ENCODE measurements at regions not wholly inside any gene's neighbourhood (a gene's known extent, or its start where the extent isn't known, plus 50 kb on each side); places are given as distances from the start of the nearest gene placed in this dataset.

DNA sequence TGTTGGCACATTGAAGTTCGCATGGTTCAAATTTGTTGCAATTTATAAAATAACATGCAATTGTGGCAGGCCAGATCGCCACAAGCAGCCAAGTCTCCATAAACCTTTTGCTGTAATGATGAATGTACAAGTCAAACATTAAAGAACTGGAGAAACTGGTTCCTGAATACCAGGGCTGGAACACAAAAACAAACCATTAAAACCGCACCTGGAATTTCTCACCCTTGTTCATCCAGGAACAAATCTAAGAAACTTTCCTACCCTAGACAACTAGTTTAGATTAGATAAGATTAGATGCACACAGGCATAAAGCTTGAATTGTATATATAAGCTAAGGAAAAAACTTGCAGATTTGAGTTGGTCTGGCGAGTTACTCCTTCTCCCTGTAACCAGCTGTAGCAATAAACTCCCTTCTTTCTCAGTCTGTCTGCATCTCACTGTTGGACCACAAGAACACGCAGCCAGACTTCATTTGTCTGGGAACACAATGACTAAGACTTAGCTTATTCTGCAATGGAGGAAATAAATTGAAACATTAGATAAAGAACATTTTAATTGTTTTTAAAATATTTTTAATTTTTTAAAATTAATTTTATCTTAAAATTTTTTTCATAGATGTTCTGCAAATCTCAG is 1835.5 kb upstream of the LRRTM1 start:
- TF ChIP-seq, protein P1, sequence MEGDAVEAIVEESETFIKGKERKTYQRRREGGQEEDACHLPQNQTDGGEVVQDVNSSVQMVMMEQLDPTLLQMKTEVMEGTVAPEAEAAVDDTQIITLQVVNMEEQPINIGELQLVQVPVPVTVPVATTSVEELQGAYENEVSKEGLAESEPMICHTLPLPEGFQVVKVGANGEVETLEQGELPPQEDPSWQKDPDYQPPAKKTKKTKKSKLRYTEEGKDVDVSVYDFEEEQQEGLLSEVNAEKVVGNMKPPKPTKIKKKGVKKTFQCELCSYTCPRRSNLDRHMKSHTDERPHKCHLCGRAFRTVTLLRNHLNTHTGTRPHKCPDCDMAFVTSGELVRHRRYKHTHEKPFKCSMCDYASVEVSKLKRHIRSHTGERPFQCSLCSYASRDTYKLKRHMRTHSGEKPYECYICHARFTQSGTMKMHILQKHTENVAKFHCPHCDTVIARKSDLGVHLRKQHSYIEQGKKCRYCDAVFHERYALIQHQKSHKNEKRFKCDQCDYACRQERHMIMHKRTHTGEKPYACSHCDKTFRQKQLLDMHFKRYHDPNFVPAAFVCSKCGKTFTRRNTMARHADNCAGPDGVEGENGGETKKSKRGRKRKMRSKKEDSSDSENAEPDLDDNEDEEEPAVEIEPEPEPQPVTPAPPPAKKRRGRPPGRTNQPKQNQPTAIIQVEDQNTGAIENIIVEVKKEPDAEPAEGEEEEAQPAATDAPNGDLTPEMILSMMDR (IDR thresholded peaks at IDR 0.05), result no peak
- TF ChIP-seq, protein P2, sequence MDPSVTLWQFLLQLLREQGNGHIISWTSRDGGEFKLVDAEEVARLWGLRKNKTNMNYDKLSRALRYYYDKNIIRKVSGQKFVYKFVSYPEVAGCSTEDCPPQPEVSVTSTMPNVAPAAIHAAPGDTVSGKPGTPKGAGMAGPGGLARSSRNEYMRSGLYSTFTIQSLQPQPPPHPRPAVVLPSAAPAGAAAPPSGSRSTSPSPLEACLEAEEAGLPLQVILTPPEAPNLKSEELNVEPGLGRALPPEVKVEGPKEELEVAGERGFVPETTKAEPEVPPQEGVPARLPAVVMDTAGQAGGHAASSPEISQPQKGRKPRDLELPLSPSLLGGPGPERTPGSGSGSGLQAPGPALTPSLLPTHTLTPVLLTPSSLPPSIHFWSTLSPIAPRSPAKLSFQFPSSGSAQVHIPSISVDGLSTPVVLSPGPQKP (IDR thresholded peaks at IDR 0.05; ENCODE audit: low read depth, low read length), result no peak
- TF ChIP-seq ZSCAN20 (CRISPR knock-in tag; IDR thresholded peaks at IDR 0.05), result no peak
- no peak for TF ChIP-seq HEYL (CRISPR knock-in tag; IDR thresholded peaks at IDR 0.05)
- TF ChIP-seq, protein P3, sequence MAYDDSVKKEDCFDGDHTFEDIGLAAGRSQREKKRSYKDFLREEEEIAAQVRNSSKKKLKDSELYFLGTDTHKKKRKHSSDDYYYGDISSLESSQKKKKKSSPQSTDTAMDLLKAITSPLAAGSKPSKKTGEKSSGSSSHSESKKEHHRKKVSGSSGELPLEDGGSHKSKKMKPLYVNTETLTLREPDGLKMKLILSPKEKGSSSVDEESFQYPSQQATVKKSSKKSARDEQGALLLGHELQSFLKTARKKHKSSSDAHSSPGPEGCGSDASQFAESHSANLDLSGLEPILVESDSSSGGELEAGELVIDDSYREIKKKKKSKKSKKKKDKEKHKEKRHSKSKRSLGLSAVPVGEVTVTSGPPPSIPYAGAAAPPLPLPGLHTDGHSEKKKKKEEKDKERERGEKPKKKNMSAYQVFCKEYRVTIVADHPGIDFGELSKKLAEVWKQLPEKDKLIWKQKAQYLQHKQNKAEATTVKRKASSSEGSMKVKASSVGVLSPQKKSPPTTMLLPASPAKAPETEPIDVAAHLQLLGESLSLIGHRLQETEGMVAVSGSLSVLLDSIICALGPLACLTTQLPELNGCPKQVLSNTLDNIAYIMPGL (CRISPR knock-in tag; IDR thresholded peaks at IDR 0.05; ENCODE audit: borderline replicate concordance), result no peak
- TF ChIP-seq, protein P4, sequence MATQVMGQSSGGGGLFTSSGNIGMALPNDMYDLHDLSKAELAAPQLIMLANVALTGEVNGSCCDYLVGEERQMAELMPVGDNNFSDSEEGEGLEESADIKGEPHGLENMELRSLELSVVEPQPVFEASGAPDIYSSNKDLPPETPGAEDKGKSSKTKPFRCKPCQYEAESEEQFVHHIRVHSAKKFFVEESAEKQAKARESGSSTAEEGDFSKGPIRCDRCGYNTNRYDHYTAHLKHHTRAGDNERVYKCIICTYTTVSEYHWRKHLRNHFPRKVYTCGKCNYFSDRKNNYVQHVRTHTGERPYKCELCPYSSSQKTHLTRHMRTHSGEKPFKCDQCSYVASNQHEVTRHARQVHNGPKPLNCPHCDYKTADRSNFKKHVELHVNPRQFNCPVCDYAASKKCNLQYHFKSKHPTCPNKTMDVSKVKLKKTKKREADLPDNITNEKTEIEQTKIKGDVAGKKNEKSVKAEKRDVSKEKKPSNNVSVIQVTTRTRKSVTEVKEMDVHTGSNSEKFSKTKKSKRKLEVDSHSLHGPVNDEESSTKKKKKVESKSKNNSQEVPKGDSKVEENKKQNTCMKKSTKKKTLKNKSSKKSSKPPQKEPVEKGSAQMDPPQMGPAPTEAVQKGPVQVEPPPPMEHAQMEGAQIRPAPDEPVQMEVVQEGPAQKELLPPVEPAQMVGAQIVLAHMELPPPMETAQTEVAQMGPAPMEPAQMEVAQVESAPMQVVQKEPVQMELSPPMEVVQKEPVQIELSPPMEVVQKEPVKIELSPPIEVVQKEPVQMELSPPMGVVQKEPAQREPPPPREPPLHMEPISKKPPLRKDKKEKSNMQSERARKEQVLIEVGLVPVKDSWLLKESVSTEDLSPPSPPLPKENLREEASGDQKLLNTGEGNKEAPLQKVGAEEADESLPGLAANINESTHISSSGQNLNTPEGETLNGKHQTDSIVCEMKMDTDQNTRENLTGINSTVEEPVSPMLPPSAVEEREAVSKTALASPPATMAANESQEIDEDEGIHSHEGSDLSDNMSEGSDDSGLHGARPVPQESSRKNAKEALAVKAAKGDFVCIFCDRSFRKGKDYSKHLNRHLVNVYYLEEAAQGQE (IDR thresholded peaks at IDR 0.05), result no peak
- no peak for TF ChIP-seq POLR2A (IDR thresholded peaks at IDR 0.05; ENCODE audit: low read length)
- TF ChIP-seq CHD2 (IDR thresholded peaks at IDR 0.05; ENCODE audit: low read length, partially characterized antibody), result no peak
- TF ChIP-seq, protein P5, sequence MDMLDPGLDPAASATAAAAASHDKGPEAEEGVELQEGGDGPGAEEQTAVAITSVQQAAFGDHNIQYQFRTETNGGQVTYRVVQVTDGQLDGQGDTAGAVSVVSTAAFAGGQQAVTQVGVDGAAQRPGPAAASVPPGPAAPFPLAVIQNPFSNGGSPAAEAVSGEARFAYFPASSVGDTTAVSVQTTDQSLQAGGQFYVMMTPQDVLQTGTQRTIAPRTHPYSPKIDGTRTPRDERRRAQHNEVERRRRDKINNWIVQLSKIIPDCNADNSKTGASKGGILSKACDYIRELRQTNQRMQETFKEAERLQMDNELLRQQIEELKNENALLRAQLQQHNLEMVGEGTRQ (IDR thresholded peaks at IDR 0.05), result no peak
- TF ChIP-seq, protein P6, sequence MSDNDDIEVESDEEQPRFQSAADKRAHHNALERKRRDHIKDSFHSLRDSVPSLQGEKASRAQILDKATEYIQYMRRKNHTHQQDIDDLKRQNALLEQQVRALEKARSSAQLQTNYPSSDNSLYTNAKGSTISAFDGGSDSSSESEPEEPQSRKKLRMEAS (IDR thresholded peaks at IDR 0.05), result no peak
- no peak for TF ChIP-seq RNF2 (IDR thresholded peaks at IDR 0.05; ENCODE audit: borderline replicate concordance, low read depth)
- TF ChIP-seq SMC3 (IDR thresholded peaks at IDR 0.05), result no peak
